GDM1 (cell line): ENCODE measurements at regions not wholly inside any gene's neighbourhood (a gene's known extent, or its start where the extent isn't known, plus 50 kb on each side); places are given as distances from the start of the nearest gene placed in this dataset.
"Not testable (repeated sequence)": the region's sequence is repeated elsewhere in the genome, so short reads cannot be mapped to it uniquely, and the experiment has no call there.

ENCODE experiments used
- DNase-seq: peaks from one replicate; lab custom pipeline; 2025; lab: John Stamatoyannopoulos, UW

DNA sequence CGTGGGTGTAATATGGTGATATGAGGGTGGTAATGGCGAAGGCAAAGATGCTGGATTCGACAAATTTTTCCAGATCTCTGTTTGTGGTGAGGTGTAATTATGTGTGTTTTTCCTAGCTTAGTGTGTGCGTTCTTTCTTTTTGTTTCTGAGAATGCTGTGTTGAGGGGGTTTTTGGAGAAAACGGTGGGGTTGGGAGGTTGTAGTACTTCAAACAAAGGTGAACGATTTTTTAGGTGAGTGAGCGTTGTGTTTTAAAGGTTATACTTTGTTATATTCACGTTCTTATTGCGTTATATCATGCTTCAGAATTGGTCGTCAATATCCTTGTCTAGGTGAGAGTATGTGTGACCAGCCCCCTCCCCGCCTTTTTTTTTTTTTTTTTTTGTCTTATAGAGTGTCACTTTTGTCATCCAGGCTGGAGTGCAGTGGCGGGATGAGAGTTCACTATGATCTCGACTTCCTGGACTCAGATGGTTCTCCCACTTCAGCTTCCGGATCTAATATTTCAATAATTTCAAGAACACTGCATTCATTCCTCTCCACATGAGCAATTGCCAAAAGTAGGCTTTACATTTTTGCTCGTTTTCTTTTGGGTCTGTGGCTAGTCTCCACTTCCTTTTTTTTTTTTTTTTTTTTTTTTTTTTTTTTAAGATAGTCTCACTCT lies 82.2 kb upstream of the RNU2-1 start:
- no peak for DNase-seq

GRCh38 chr17:43315369-43315768 lies 81.6 kb upstream of the RNU2-1 start:
- no peak for DNase-seq

DNA sequence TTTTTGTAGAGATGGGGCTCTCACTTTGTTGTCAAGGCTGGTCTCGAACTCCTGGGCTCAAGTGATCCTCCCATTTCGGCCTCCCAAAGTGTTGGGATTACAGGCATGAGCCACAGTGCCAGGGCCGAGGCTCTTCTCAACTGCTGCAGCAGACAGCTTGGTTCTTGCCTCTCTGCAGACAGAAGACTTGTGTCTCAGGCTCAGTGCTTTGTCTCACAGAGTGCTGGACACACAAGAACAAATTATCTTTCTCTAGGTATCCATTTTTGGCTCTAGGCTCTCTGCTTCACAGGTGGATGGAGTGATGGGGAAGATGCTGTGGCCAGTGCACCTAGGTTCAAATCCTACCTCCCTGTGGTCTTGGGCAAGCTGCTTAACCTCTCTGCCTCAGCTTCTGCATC lies 80.8 kb upstream of the RNU2-1 start:
- DNase-seq, result no peak

DNA sequence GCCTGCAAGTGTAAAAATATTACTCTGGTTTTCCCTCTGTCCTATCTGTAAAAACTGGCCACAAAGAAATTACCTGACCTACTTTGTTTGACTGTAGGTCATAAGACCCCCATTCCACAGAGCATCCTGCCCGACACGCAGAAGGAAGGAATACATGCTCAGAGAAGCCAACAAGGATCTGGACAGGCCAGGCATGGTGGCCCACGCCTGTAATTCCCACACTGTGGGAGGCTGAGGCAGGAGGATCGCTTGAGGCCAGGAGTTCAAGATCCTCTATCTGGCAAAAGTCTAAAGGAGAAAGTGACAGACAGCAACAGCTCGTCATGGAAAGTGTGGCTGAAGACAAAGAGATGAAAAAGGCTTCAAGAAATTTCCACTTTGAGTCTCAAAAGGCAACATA lies 78.2 kb upstream of the RNU2-1 start:
- no peak for DNase-seq

DNA sequence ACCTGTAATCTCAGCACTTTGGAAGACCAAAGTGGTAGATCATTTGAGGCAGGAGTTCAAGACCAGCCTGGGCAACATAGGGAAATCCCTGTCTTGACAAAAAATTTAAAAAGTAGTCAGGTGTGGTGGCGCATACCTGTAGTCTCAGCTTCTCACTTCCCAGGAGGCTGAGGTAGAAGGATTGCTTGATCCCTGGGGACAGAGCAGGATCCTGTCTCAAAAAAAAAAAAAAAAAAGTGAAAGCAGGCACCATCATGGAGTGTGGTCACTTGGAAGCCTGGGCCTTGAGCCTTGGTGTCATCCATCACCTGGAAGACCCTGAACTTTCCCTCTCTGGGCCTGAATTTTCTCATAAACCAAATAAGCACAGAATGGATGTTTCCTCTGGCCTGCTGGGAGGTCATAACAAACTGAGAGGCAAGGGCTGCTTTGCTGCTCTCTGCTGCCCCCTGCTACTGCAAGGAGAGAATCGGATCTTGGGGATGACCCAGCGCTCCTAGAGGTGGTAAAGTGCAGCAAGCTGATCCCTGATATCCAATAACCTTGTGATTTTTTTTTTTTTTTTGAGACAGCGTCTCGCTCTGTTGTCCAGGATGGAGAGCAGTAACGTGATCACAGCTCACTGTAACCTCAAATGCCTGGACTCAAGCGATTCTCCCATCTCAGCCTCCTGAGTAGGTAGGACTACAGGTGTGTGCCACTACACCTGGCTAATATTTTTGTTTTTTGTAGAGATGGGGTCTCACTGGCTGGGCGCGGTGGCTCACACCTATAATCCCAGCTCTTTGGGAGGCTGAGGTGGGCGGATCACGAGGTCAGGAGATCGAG lies 75.9 kb upstream of the RNU2-1 start:
- no peak for DNase-seq

DNA sequence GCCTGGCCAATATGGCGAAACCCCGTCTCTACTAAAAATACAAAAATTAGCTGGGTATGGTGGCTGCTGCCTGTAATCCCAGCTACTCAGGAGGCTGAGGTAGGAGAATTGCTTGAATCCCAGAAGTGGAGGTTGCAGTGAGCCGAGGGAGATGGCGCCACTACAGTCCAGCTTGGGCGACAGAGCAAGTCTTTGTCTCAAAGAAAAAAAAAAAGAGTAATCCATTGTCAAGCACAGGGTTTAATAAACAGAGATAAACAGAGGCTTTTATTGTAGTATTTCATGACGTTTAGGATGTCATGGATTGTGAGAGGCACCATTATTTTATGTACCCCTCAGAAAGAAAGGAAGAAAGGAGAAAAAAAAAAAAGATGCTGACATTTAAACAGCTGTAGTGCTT lies 75.2 kb upstream of the RNU2-1 start:
- DNase-seq, result no peak

DNA sequence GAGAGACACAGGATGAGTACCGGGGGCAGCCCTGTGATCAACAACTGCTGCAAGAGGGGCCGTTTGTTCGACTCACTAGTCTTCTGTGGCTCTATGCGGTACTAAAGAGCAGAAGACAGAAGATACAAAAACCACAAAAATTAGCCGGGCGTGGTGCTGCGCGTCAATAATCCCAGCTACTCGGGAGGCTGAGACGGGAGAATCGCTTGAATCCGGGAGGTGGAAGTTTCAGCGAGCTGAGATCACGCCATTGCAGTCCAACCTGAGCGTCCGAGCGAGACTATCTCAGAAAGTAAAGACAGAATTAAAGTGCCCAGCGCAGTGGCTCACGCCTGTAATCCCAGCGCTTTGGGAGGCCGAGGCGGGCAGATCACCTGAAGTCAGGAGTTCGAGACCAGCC lies 71.0 kb upstream of the RNU2-1 start:
- not testable (repeated sequence) for DNase-seq

GRCh38 chr17:43303049-43303448 lies 69.3 kb upstream of the RNU2-1 start:
- not testable (repeated sequence) for DNase-seq

- not testable (repeated sequence) for DNase-seq
These were observed 65.7 kb upstream of the RNU2-1 start for GRCh38 chr17:43299300-43300076.

- DNase-seq, result not testable (repeated sequence)
These were observed 55.9 kb upstream of the RNU2-1 start for GRCh38 chr17:43289670-43290069.

DNA sequence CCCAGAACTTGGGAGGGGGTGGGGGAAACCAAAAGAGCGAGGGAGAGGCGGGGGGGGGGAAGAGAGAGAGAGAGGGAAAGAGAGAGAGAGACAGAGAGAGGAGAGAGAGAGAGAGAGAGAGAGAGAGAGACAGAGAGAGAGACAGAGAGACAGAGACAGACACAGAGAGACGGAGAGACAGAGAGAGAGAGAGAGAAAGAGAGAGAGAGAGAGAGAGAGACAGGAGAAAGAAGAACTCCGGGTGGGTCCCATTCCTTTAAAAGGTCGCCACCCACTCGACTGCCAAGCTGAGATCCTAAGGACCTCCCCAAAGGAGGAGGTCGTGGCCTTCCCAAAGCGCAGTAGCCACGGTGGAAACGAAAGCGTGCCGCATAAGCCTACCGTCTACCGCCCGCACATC lies 49.8 kb upstream of the RNU2-1 start:
- DNase-seq, result not testable (repeated sequence)
